ENCODE measurements at regions not wholly inside any gene's neighbourhood (a gene's known extent, or its start where the extent isn't known, plus 50 kb on each side); places are given as distances from the start of the nearest gene placed in this dataset.

DNA sequence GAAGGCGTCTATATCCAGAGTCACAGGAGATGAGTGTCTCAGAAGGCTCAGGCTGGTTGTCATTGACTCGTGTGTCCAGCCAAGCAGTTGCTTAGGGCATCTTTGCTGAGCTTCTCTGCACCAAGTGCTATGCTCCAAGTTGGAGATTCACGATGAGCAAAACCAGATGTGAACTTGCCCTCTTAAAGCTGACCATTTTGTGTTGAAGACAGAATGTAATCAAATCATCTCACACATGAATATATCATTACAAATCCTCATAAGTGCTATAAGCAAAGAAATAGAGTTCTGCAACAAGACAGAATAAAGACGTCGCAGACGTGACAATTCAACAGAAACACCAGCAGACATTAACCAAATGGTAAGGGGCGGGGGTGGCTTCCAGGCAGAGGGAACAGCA, 103.9 kb downstream of the ALDH8A1 start:
- H3K9me3 ChIP-seq, result no peaks in the 10 kb centered on the region
- no peak overlapping the region for H3K27ac ChIP-seq
- H3K27me3 ChIP-seq, result no peaks in the 10 kb centered on the region
- H3K36me3 ChIP-seq, result no peaks in the 10 kb centered on the region
- no peaks in the 10 kb centered on the region for H3K4me1 ChIP-seq (ENCODE audit: control insufficient read depth in 1 of 2, insufficient read depth in 1 of 2, low read depth in 1 of 2, low read length in 1 of 2)
- H3K4me3 ChIP-seq (ENCODE audit: low read depth in 1 of 2, low read length in 1 of 2), result no peak overlapping the region
- TF ChIP-seq, protein P1, sequence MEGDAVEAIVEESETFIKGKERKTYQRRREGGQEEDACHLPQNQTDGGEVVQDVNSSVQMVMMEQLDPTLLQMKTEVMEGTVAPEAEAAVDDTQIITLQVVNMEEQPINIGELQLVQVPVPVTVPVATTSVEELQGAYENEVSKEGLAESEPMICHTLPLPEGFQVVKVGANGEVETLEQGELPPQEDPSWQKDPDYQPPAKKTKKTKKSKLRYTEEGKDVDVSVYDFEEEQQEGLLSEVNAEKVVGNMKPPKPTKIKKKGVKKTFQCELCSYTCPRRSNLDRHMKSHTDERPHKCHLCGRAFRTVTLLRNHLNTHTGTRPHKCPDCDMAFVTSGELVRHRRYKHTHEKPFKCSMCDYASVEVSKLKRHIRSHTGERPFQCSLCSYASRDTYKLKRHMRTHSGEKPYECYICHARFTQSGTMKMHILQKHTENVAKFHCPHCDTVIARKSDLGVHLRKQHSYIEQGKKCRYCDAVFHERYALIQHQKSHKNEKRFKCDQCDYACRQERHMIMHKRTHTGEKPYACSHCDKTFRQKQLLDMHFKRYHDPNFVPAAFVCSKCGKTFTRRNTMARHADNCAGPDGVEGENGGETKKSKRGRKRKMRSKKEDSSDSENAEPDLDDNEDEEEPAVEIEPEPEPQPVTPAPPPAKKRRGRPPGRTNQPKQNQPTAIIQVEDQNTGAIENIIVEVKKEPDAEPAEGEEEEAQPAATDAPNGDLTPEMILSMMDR (IDR thresholded peaks at IDR 0.05), result no peak

DNA sequence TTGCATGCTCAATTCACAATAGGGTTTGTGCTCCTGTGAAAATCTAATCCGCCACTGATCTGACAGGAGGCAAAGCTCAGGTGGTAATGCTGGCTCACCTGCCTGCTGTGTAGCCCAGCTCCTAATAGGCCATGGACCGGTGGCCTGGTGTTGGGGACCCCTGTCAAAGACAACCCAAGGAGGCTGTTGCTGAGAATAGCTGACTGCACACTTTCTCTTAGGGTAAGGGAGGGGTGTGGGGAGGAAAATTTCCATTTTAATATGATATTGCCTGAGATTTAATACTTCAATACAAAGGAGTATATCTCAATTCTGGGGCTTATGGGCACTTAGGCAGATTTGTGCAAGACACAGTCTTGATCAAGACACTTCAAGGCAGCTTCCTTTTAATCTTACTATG, 105.8 kb downstream of the ALDH8A1 start:
- Histone ChIP-seq H3K4me1 (ENCODE audit: control insufficient read depth in 1 of 2, insufficient read depth in 1 of 2, low read depth in 1 of 2, low read length in 1 of 2) (no peaks in the 10 kb centered on the region), H3K9me3 (no peaks in the 10 kb centered on the region), H3K36me3 (no peaks in the 10 kb centered on the region), H3K27me3 (no peaks in the 10 kb centered on the region), H3K27ac (no peak overlapping the region), H3K4me3 (ENCODE audit: low read depth in 1 of 2, low read length in 1 of 2) (no peak overlapping the region)
- TF ChIP-seq, protein P1 (IDR thresholded peaks at IDR 0.05), result no peak

DNA sequence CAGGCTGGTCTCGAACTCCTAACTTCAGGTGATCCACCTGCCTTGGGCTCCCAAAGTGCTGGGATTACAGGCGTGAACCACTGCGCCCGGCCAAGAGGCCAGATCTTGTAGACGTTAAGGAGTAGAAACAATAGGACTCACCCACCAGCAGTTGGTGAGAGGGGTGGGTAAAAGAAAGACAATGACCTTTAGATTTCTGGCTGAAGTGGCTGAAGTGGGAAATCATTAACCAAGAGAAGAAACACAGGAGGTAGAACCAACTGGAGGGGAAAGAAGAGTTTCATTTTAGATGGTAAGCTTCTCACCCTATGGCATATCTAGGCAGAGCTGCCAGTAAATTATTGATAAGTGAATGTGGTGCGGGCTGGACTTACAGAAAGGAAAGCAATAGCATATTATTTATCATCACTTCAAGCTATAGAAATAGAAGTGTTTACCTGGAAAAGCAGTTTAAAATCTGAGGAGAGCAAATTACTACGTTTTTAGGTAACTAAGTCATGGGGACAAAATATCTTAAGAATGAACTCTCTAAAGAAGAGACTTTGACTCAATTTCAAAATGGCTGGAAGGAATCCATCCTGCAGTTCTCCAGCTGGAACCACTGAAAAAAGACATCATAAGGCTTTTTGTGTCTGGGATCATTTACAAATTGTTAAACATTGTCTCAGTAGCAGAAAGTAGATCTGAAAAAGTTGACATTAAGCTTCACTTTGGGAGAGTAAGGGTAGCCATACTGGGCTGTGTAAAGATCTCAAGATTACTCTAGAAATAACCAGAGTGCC, 109.6 kb downstream of the ALDH8A1 start:
- Histone ChIP-seq H3K27ac (no peak overlapping the region), H3K36me3 (no peaks in the 10 kb centered on the region), H3K4me3 (ENCODE audit: low read depth in 1 of 2, low read length in 1 of 2) (no peak overlapping the region), H3K4me1 (ENCODE audit: control insufficient read depth in 1 of 2, insufficient read depth in 1 of 2, low read depth in 1 of 2, low read length in 1 of 2) (no peaks in the 10 kb centered on the region), H3K27me3 (no peaks in the 10 kb centered on the region), H3K9me3 (no peaks in the 10 kb centered on the region)
- TF ChIP-seq, protein P1 (IDR thresholded peaks at IDR 0.05), result no peak

DNA sequence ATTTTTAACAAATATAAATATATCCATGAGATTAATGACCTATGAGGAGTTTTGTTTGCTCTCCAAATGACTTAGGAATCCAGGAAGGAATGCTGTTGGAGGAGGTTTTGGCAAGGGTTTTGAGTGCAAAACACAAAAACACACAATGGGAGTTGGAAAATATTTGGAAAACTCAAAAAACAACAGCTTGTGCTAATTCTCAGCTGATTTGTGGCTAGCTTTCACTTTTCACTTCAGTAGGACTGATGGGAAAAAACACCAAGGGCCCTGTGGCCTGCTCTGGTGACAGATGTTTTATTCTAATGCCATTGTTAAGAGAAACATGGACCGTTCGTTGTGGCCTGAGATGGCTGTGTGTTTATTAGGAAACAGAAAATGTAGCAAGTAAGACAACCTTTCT, 113.9 kb downstream of the ALDH8A1 start:
- Histone ChIP-seq H3K9me3 (no peaks in the 10 kb centered on the region), H3K27me3 (no peaks in the 10 kb centered on the region), H3K4me3 (ENCODE audit: low read depth in 1 of 2, low read length in 1 of 2) (no peak overlapping the region), H3K27ac (no peak overlapping the region), H3K4me1 (ENCODE audit: control insufficient read depth in 1 of 2, insufficient read depth in 1 of 2, low read depth in 1 of 2, low read length in 1 of 2) (no peaks in the 10 kb centered on the region), H3K36me3 (no peaks in the 10 kb centered on the region)
- TF ChIP-seq, protein P1 (IDR thresholded peaks at IDR 0.05), result no peak

DNA sequence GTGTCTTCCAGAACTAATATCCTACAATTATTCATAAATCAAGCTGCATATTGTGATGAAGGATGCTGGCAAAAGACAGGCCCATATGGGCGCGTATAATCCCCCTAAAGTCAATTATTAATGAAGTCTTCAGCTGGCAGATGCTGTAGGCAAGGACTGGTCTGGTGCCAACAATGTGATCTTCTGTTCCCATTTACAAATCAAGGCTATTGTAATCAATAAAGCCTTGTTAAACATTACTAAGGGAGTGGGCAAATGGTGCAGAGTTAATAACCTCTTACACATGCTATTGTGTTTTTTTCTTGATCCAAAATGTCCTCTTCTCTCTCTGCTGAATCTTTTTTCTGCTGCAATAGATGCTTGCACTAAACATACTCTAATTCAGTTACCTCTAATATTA, 119.0 kb downstream of the ALDH8A1 start:
- Histone ChIP-seq H3K4me1 (ENCODE audit: control insufficient read depth in 1 of 2, insufficient read depth in 1 of 2, low read depth in 1 of 2, low read length in 1 of 2) (no peaks in the 10 kb centered on the region), H3K36me3 (no peaks in the 10 kb centered on the region), H3K4me3 (ENCODE audit: low read depth in 1 of 2, low read length in 1 of 2) (no peak overlapping the region), H3K9me3 (no peaks in the 10 kb centered on the region), H3K27ac (no peak overlapping the region), H3K27me3 (no peaks in the 10 kb centered on the region)
- TF ChIP-seq, protein P1 (IDR thresholded peaks at IDR 0.05), result no peak
